Upper lobe of right lung (tissue), 1 donor: ENCODE measurements at regions not wholly inside any gene's neighbourhood (a gene's known extent, or its start where the extent isn't known, plus 50 kb on each side); places are given as distances from the start of the nearest gene placed in this dataset.

Experiments
- ATAC-seq: fragments of 200-7000 bp; cut with Tn5 transposase; one replicate; pipeline ENCODE4 v1.9.1; 2020; ENCODE audit warnings: mild to moderate bottlenecking, moderate library complexity
- DNase-seq: peaks from one replicate; pipeline ENCODE4 v3.0.0-alpha.2; 2020
- H3K27ac ChIP-seq: fragments of 200-600 bp; one replicate; pipeline ENCODE4 v1.8.0; 2022
- H3K27me3 ChIP-seq: fragments of 200-600 bp; one replicate; pipeline ENCODE4 v1.8.0; 2022; ENCODE audit warnings: mild to moderate bottlenecking
- H3K36me3 ChIP-seq: fragments of 200-600 bp; one replicate; pipeline ENCODE4 v1.8.0; 2022
- H3K4me1 ChIP-seq: fragments of 200-600 bp; one replicate; pipeline ENCODE4 v1.8.0; 2022
- H3K4me3 ChIP-seq: fragments of 200-600 bp; one replicate; pipeline ENCODE4 v1.8.0; 2022; ENCODE audit warnings: mild to moderate bottlenecking
- H3K9me3 ChIP-seq: fragments of 200-600 bp; one replicate; pipeline ENCODE4 v1.8.0; 2022
- CTCF ChIP-seq: fragments of 200-600 bp; IDR thresholded peaks from one replicate; pipeline ENCODE4 v1.8.0; 2022; ENCODE audit warnings: antibody characterized with exemption
- intact Hi-C: fragments of 100-400 bp; cut with DNase I; formaldehyde crosslinking; loops from one replicate; pipeline ENCODE4 v1.11.0; 2022
- donor health status: DM: no; HTN: yes; CAD: no; lungs with severe emphysema.

GRCh38 chr6:63394656-63395308 lies 75.0 kb upstream of the LGSN start:
- H3K36me3 ChIP-seq, result no peaks in the 10 kb centered on the region
- no peak for ATAC-seq
- intact Hi-C loops, result no loop called here
- no peaks in the 10 kb centered on the region for H3K9me3 ChIP-seq
- no peaks in the 10 kb centered on the region for H3K27me3 ChIP-seq
- no peak overlapping the region for H3K27ac ChIP-seq
- peak; percentile 48 for DNase-seq
- no peak for TF ChIP-seq CTCF
- no peak overlapping the region for H3K4me3 ChIP-seq
- no peaks in the 10 kb centered on the region for H3K4me1 ChIP-seq

- Histone ChIP-seq H3K36me3 (no peaks in the 10 kb centered on the region), H3K4me1 (no peaks in the 10 kb centered on the region), H3K27ac (no peak overlapping the region), H3K27me3 (no peaks in the 10 kb centered on the region), H3K9me3 (no peaks in the 10 kb centered on the region), H3K4me3 (no peak overlapping the region)
- intact Hi-C loops, result no loop called here
- DNase-seq, result no peak
- TF ChIP-seq CTCF, result no peak
- ATAC-seq, result no peak
These were observed 75.6 kb upstream of the LGSN start for GRCh38 chr6:63395381-63395780.

- no peak for TF ChIP-seq CTCF
- Histone ChIP-seq H3K9me3 (no peaks in the 10 kb centered on the region), H3K4me1 (no peaks in the 10 kb centered on the region), H3K27me3 (no peaks in the 10 kb centered on the region), H3K4me3 (no peak overlapping the region), H3K36me3 (no peaks in the 10 kb centered on the region), H3K27ac (no peak overlapping the region)
- ATAC-seq (no peak), DNase-seq (no peak)
- intact Hi-C loops, result no loop called here
These were observed 83.9 kb upstream of the LGSN start for GRCh38 chr6:63403725-63404124.

GRCh38 chr6:63410435-63411426 lies 90.9 kb upstream of the LGSN start:
- H3K9me3 ChIP-seq, result no peaks in the 10 kb centered on the region
- no peak overlapping the region for H3K27ac ChIP-seq
- H3K36me3 ChIP-seq, result no peaks in the 10 kb centered on the region
- ATAC-seq, result no peak
- no peaks in the 10 kb centered on the region for H3K4me1 ChIP-seq
- no peaks in the 10 kb centered on the region for H3K27me3 ChIP-seq
- intact Hi-C loops, result no loop called here
- no peak for TF ChIP-seq CTCF
- no peak for DNase-seq
- no peak overlapping the region for H3K4me3 ChIP-seq

- no peak for ATAC-seq
- H3K27me3 ChIP-seq, result no peaks in the 10 kb centered on the region
- DNase-seq, result no peak
- no peak for TF ChIP-seq CTCF
- no peaks in the 10 kb centered on the region for H3K4me1 ChIP-seq
- H3K4me3 ChIP-seq, result no peak overlapping the region
- no peaks in the 10 kb centered on the region for H3K36me3 ChIP-seq
- intact Hi-C loops, result no loop called here
- no peak overlapping the region for H3K27ac ChIP-seq
- no peaks in the 10 kb centered on the region for H3K9me3 ChIP-seq
These were observed 95.5 kb upstream of the LGSN start for GRCh38 chr6:63415286-63415685.
